Fibroblast of lung (primary cell): ENCODE measurements at regions not wholly inside any gene's neighbourhood (a gene's known extent, or its start where the extent isn't known, plus 50 kb on each side); places are given as distances from the start of the nearest gene placed in this dataset.

Experiments used
- DNase-seq, 2 donors: peaks; one replicate each; pipeline versions ENCODE4 v3.0.0 to v3.0.0-alpha.2; 2010; ENCODE audit warnings: low read depth in 2 of 2
- H2AFZ ChIP-seq: 2 replicates; pipeline ENCODE4 v1.5.1; 2012; ENCODE audit warnings: low read length, control low read depth, inconsistent platforms
- H3K27ac ChIP-seq: 2 replicates; pipeline ENCODE4 v1.5.1; 2011; ENCODE audit warnings: low read length, control low read depth; ENCODE audit not compliant: insufficient read depth
- H3K27me3 ChIP-seq: 2 replicates; pipeline ENCODE4 v1.5.1; 2011; ENCODE audit warnings: mild to moderate bottlenecking, low read length; ENCODE audit not compliant: control insufficient read depth, insufficient read depth
- H3K36me3 ChIP-seq: 2 replicates; pipeline ENCODE4 v1.5.1; 2011; ENCODE audit warnings: low read length; ENCODE audit not compliant: control insufficient read depth, insufficient read depth
- H3K4me1 ChIP-seq: 2 replicates; pipeline ENCODE4 v1.5.1; 2011; ENCODE audit warnings: low read length; ENCODE audit not compliant: control insufficient read depth, insufficient read depth; ENCODE audit errors: extremely low read depth
- H3K4me2 ChIP-seq: 2 replicates; pipeline ENCODE4 v1.5.1; 2011; ENCODE audit warnings: low read length, control low read depth; ENCODE audit not compliant: insufficient read depth; ENCODE audit errors: extremely low read depth
- H3K4me3 ChIP-seq, 4 experiments: fragments of 200-600 bp in 1 of 4; sonication (generic) in 1 of 4; replicated peaks in 1 of 4; 2 replicates each; pipeline ENCODE4 v1.5.1; 2011 to 2016; ENCODE audit warnings: low read length in 4 of 4, low read depth in 3 of 4, mild to moderate bottlenecking in 3 of 4, control low read depth in 2 of 4, inconsistent platforms in 1 of 4, mixed read lengths in 1 of 4; ENCODE audit not compliant: insufficient read depth in 1 of 4; ENCODE audit errors: control extremely low read depth in 1 of 4
- H3K79me2 ChIP-seq: 2 replicates; pipeline ENCODE4 v1.5.1; 2012; ENCODE audit warnings: mild to moderate bottlenecking, low read length, inconsistent platforms; ENCODE audit not compliant: control insufficient read depth, insufficient read depth
- H3K9ac ChIP-seq: 2 replicates; pipeline ENCODE4 v1.5.1; 2011; ENCODE audit warnings: mild to moderate bottlenecking, low read length, control low read depth; ENCODE audit not compliant: insufficient read depth
- H3K9me3 ChIP-seq: 2 replicates; pipeline ENCODE4 v1.5.1; 2012; ENCODE audit warnings: low read depth, low read length; ENCODE audit not compliant: control insufficient read depth, insufficient read depth
- H4K20me1 ChIP-seq: 2 replicates; pipeline ENCODE4 v1.5.1; 2011; ENCODE audit warnings: low read length; ENCODE audit not compliant: control insufficient read depth, insufficient read depth; ENCODE audit errors: extremely low read depth
- EZH2 ChIP-seq: IDR thresholded peaks from 2 replicates; pipeline ENCODE4 v1.5.1; 2012; ENCODE audit warnings: low read length, control low read depth, mild to moderate bottlenecking; ENCODE audit errors: missing control alignments
- TF ChIP-seq, protein P1 (sequence below), 2 donors: IDR thresholded peaks in 1 of 2; conservative IDR thresholded peaks in 1 of 2; 1 replicate in 1 of 2; 2 replicates in 1 of 2; pipeline ENCODE4 v1.5.1; 2011 to 2012; ENCODE audit warnings: low read length in 2 of 2, control low read depth in 1 of 2, inconsistent platforms in 1 of 2, low read depth in 1 of 2, mild to moderate bottlenecking in 1 of 2

- H3K4me2 ChIP-seq: no peak overlapping the region
- no peak overlapping the region for H3K27ac ChIP-seq
- H3K9ac ChIP-seq: no peak overlapping the region
- no peak overlapping the region for H3K4me3 ChIP-seq
- H3K36me3 ChIP-seq: no peaks in the 10 kb centered on the region
- no peak for TF ChIP-seq EZH2
- TF ChIP-seq, protein P1, sequence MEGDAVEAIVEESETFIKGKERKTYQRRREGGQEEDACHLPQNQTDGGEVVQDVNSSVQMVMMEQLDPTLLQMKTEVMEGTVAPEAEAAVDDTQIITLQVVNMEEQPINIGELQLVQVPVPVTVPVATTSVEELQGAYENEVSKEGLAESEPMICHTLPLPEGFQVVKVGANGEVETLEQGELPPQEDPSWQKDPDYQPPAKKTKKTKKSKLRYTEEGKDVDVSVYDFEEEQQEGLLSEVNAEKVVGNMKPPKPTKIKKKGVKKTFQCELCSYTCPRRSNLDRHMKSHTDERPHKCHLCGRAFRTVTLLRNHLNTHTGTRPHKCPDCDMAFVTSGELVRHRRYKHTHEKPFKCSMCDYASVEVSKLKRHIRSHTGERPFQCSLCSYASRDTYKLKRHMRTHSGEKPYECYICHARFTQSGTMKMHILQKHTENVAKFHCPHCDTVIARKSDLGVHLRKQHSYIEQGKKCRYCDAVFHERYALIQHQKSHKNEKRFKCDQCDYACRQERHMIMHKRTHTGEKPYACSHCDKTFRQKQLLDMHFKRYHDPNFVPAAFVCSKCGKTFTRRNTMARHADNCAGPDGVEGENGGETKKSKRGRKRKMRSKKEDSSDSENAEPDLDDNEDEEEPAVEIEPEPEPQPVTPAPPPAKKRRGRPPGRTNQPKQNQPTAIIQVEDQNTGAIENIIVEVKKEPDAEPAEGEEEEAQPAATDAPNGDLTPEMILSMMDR (conservative IDR thresholded peaks at IDR 0.05 in 1 of 2, IDR thresholded peaks at IDR 0.05 in 1 of 2; ENCODE audit: low read depth in 1 of 2, low read length in 2 of 2): no peak
- no peaks in the 10 kb centered on the region for H3K4me1 ChIP-seq
- DNase-seq: peak in 1 of 2 donors; percentile 7
- H3K79me2 ChIP-seq: no peaks in the 10 kb centered on the region
- no peaks in the 10 kb centered on the region for H4K20me1 ChIP-seq
- H2AFZ ChIP-seq: no peak overlapping the region
- no peaks in the 10 kb centered on the region for H3K9me3 ChIP-seq
- H3K27me3 ChIP-seq: no peaks in the 10 kb centered on the region
Measured at GRCh38 chr2:5845798-5846330, 153.7 kb downstream of the SOX11 start.

- no peak overlapping the region for H3K27ac ChIP-seq
- no peak overlapping the region for H3K9ac ChIP-seq
- TF ChIP-seq, protein P1 (conservative IDR thresholded peaks at IDR 0.05 in 1 of 2, IDR thresholded peaks at IDR 0.05 in 1 of 2; ENCODE audit: low read depth in 1 of 2, low read length in 2 of 2): no peak
- TF ChIP-seq EZH2: no peak
- H3K4me3 ChIP-seq: no peak overlapping the region
- H3K4me2 ChIP-seq: no peak overlapping the region
- H3K79me2 ChIP-seq: no peaks in the 10 kb centered on the region
- H4K20me1 ChIP-seq: no peaks in the 10 kb centered on the region
- DNase-seq: peak in 1 of 2 donors; percentile 81
- H3K36me3 ChIP-seq: no peaks in the 10 kb centered on the region
- H2AFZ ChIP-seq: no peak overlapping the region
- no peaks in the 10 kb centered on the region for H3K27me3 ChIP-seq
- no peaks in the 10 kb centered on the region for H3K9me3 ChIP-seq
- H3K4me1 ChIP-seq: no peaks in the 10 kb centered on the region
Measured at GRCh38 chr2:5846881-5847280, 154.7 kb downstream of the SOX11 start.

DNA sequence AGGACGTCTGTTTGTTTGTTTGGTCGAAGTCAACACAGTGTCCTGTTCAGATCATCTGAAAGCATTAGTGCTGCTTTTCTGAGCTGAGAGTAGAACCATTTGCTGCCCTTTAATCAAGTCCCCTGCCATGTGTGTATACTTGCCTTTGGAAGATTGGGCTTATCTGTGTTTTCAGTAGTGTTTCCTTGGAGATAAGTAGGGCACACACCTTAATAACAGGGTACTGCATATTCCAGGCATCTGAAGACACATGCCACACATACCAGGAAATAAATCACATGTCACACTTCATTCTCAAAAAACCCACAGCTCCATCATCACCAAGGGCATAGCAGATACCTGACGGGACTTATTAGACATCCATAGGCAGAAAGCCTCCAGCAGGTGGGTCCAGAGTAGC lies 157.4 kb downstream of the SOX11 start:
- Histone ChIP-seq H3K4me1 (no peaks in the 10 kb centered on the region), H3K27me3 (no peaks in the 10 kb centered on the region), H3K9me3 (no peaks in the 10 kb centered on the region), H2AFZ (no peak overlapping the region), H3K9ac (no peak overlapping the region), H3K79me2 (no peaks in the 10 kb centered on the region), H3K4me2 (no peak overlapping the region), H3K4me3 (no peak overlapping the region), H4K20me1 (no peaks in the 10 kb centered on the region), H3K36me3 (no peaks in the 10 kb centered on the region), H3K27ac (no peak overlapping the region)
- no peak for TF ChIP-seq EZH2
- TF ChIP-seq, protein P1 (conservative IDR thresholded peaks at IDR 0.05 in 1 of 2, IDR thresholded peaks at IDR 0.05 in 1 of 2; ENCODE audit: low read depth in 1 of 2, low read length in 2 of 2): no peak
- DNase-seq: peak in 1 of 2 donors; percentile 32
